ENCODE measurements at regions not wholly inside any gene's neighbourhood (a gene's known extent, or its start where the extent isn't known, plus 50 kb on each side); places are given as distances from the start of the nearest gene placed in this dataset.

DNA sequence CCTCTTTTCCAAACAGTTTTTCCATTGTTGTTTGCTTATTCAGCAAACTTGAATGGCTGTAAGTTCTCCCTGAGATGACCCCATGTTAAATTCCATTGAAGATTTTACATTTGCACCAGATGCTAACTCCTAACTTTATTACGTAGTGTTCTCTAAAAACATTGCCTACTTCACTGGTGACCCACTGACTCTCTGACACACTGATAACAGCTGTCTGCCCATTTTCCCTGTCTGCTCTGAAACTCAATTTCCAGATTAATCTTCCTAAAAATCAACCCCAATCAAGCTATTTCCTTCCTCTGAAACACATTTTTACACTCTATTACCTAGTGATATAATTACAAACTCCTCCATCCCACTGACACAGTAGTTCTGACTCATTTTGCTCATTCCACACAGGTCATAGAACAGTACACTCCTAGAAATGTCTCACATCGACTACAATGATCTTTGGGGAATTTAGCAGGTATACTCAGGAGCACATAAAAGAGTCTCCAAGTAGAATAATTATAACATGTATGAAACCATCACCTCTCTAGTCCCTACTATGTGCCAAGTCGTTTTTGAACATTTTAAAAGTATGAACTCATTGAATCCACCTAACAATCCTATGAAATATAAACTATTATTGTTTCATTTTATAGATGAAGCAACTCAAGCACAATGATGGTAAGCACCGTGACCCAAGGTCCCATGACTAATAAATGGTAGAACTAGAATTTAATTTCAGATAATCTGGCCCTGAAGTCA lies 210.9 kb downstream of the SLIT2 start:
- no peak overlapping the region for H3K27ac Mint-ChIP-seq

DNA sequence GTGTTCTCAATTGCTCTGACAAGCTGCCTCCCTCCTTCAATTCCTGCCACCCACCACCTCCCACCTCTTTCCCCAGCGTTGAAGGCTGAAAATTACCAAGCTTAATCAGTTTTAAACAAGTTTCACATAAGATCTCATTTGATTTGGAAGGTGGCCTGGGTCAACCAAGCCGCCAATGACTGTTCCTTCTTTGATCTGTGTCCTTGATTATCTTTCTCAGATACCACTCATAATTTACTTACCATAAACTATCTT lies 211.4 kb downstream of the SLIT2 start:
- TF ChIP-seq CREB1 (CRISPR knock-in tag; IDR thresholded peaks at IDR 0.05; ENCODE audit: low read depth) (no peak), STAT1 (IDR thresholded peaks at IDR 0.05; ENCODE audit: unreplicated experiment) (no peak), ZNF331 (CRISPR knock-in tag; IDR thresholded peaks at IDR 0.05; ENCODE audit: low read depth) (no peak), ETS1 (IDR thresholded peaks at IDR 0.05) (no peak)
- Histone ChIP-seq H4K20me1 (replicated peaks; ENCODE audit: insufficient read depth) (no peaks in the 10 kb centered on the region), H3K4me2 (no peak overlapping the region), H3K79me2 (replicated peaks; ENCODE audit: insufficient read depth) (no peaks in the 10 kb centered on the region), H2AFZ (no peak overlapping the region), H3K9me2 (ENCODE audit: insufficient read depth) (peaks cover 9% of the 10 kb centered on the region), H3K36me3 (ENCODE audit: insufficient read depth) (no peaks in the 10 kb centered on the region), H3K27ac (ENCODE audit: low read depth) (no peak overlapping the region), H3K4me1 (ENCODE audit: insufficient read depth) (no peaks in the 10 kb centered on the region), H3K27me3 (ENCODE audit: insufficient read depth) (no peaks in the 10 kb centered on the region), H3F3A (replicated peaks; ENCODE audit: low read depth) (no peaks in the 10 kb centered on the region), H3K4me3 (no peak overlapping the region)
- Mint-ChIP-seq H3K4me3 (no peak overlapping the region), H3K4me1 (no peaks in the 10 kb centered on the region), H3K27ac (no peak overlapping the region), H3K36me3 (ENCODE audit: low read depth) (no peaks in the 10 kb centered on the region), H3K27me3 (ENCODE audit: insufficient read depth, low read depth, poor library complexity) (peaks cover 2% of the 10 kb centered on the region), H3K9me3 (no peaks in the 10 kb centered on the region)
- ATAC-seq (no peak), DNase-seq (ENCODE audit: low spot score) (no peak)

More for the DNA sequence above, 210.9 kb downstream of the SLIT2 start:
- H3K4me3 Mint-ChIP-seq: no peak overlapping the region
- Histone ChIP-seq H3K4me1 (ENCODE audit: insufficient read depth) (no peaks in the 10 kb centered on the region), H3K36me3 (ENCODE audit: insufficient read depth) (no peaks in the 10 kb centered on the region), H3K4me2 (no peak overlapping the region), H3K27ac (ENCODE audit: low read depth) (no peak overlapping the region), H2AFZ (no peak overlapping the region), H3K79me2 (replicated peaks; ENCODE audit: insufficient read depth) (no peaks in the 10 kb centered on the region), H3K4me3 (no peak overlapping the region), H4K20me1 (replicated peaks; ENCODE audit: insufficient read depth) (no peaks in the 10 kb centered on the region), H3K9me2 (ENCODE audit: insufficient read depth) (peaks cover 9% of the 10 kb centered on the region), H3F3A (replicated peaks; ENCODE audit: low read depth) (no peaks in the 10 kb centered on the region), H3K27me3 (ENCODE audit: insufficient read depth) (no peaks in the 10 kb centered on the region)
- TF ChIP-seq POLR2AphosphoS5 (IDR thresholded peaks at IDR 0.05; ENCODE audit: low read depth): no peak
- no peaks in the 10 kb centered on the region for H3K4me1 Mint-ChIP-seq
- ATAC-seq: no peak
- no peaks in the 10 kb centered on the region for H3K36me3 Mint-ChIP-seq (ENCODE audit: low read depth)
- H3K9me3 Mint-ChIP-seq: no peaks in the 10 kb centered on the region
- no peak for DNase-seq (ENCODE audit: low spot score)
- H3K27me3 Mint-ChIP-seq (ENCODE audit: insufficient read depth, low read depth, poor library complexity): peaks cover 2% of the 10 kb centered on the region

DNA sequence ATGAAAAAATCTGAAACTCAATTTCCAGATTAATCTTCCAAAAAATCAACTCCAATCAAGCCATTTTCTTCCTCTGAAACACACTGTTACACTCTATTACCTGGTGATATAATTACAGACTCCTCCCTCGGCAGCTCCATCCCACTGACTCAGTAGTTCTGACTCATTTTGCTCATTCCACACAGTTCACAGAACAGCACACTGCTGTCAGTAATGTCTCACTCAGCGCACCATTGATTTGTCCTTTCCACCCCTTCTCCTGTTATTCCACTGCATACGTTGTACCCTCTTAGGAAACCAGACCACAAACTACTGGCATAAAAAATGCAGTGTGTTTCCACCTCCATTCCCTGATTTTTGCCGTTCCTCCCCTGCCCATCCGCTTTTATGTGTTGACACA lies 212.7 kb downstream of the SLIT2 start:
- Mint-ChIP-seq H3K4me1 (no peaks in the 10 kb centered on the region), H3K27me3 (ENCODE audit: insufficient read depth, low read depth, poor library complexity) (peaks cover 2% of the 10 kb centered on the region), H3K4me3 (no peak overlapping the region), H3K27ac (no peak overlapping the region), H3K9me3 (no peaks in the 10 kb centered on the region), H3K36me3 (ENCODE audit: low read depth) (no peaks in the 10 kb centered on the region)
- H3K9me2 ChIP-seq (ENCODE audit: insufficient read depth): peaks cover 9% of the 10 kb centered on the region
- H4K20me1 ChIP-seq (replicated peaks; ENCODE audit: insufficient read depth): no peaks in the 10 kb centered on the region
- no peak overlapping the region for H3K4me2 ChIP-seq
- H3F3A ChIP-seq (replicated peaks; ENCODE audit: low read depth): no peaks in the 10 kb centered on the region
- H2AFZ ChIP-seq: no peak overlapping the region
- H3K27ac ChIP-seq (ENCODE audit: low read depth): no peak overlapping the region
- no peak for TF ChIP-seq POLR2AphosphoS5 (IDR thresholded peaks at IDR 0.05; ENCODE audit: low read depth)
- TF ChIP-seq JUNB (IDR thresholded peaks at IDR 0.05; ENCODE audit: unreplicated experiment): no peak
- no peak for TF ChIP-seq STAT1 (IDR thresholded peaks at IDR 0.05; ENCODE audit: unreplicated experiment)
- TF ChIP-seq ZNF114 (CRISPR knock-in tag; IDR thresholded peaks at IDR 0.05): no peak
- H3K79me2 ChIP-seq (replicated peaks; ENCODE audit: insufficient read depth): no peaks in the 10 kb centered on the region
- H3K27me3 ChIP-seq (ENCODE audit: insufficient read depth): no peaks in the 10 kb centered on the region
- H3K4me1 ChIP-seq (ENCODE audit: insufficient read depth): no peaks in the 10 kb centered on the region
- no peak overlapping the region for H3K4me3 ChIP-seq
- DNase-seq (ENCODE audit: low spot score): no peak
- no peak for ATAC-seq
- no peaks in the 10 kb centered on the region for H3K36me3 ChIP-seq (ENCODE audit: insufficient read depth)

All from GM23338 (cell line).